Non-pigmented ciliary epithelial cell (primary cell): ENCODE measurements at regions not wholly inside any gene's neighbourhood (a gene's known extent, or its start where the extent isn't known, plus 50 kb on each side); places are given as distances from the start of the nearest gene placed in this dataset.

Experiments used
- DNase-seq: peaks from one replicate; pipeline ENCODE4 v3.0.0-alpha.2; 2010; ENCODE audit warnings: low read depth

GRCh38 chr6:22467645-22468044, 101.7 kb upstream of the HDGFL1 start:
- DNase-seq = no peak

DNA sequence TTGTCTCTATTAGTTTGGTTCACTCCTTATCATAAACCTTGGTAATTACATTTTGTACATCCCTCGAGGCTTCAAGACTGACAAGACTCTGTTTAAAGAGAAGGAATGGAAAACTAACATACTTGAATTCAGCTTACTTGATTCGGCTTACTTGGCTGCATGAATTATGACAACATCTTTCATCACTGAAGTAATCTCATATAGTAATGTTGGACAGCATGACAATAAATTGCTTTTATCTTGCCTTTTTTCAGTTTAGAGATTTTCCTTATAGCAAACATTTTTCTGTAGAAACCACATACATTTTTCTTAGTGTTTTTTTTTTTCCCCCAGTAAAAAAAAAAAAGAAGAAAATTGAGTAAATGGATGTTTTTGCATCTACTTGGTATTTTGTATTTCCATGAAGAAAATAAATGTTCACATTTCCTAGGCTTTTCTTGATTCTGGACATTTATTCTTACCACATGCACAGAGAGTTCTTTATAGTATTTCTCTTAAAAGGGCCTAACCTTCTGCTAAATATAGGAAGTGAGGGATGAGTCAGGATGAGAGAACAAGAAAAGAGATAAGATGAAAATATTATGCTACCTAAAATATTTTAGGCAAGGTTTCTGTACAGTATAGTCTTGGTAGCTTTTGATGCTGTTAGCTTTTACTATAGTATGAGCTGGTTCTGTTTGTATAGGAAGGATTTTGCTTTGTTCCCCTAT, 101.0 kb upstream of the HDGFL1 start:
- no peak for DNase-seq

- DNase-seq = no peak
These were observed 98.8 kb upstream of the HDGFL1 start for GRCh38 chr6:22470454-22471131.

GRCh38 chr6:22471132-22471690, 98.2 kb upstream of the HDGFL1 start:
- DNase-seq = no peak

DNA sequence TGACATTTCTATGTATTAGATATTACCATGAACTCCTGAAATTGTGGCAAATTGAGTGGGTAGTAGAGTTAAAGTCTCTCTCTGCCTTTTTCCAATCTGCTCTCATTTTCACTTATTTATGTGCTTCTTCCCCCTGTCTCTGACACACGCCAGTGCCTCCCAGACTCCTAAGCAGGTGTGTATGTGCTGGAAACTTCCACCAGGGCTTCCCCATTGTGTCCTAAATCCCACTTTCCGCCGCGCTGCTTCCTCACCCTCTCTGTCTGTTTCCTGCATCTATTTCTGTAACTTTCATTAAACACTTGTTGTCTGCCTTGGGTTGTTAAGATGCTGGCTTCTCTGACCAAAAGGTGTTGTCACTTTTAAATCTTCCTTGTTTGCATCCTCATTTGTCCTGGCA, 97.6 kb upstream of the HDGFL1 start:
- no peak for DNase-seq

GRCh38 chr6:22473991-22474682, 95.2 kb upstream of the HDGFL1 start:
- no peak for DNase-seq

- no peak for DNase-seq
These were observed 92.5 kb upstream of the HDGFL1 start for GRCh38 chr6:22476811-22477390.

- no peak for DNase-seq
These were observed 72.1 kb upstream of the HDGFL1 start for GRCh38 chr6:22497276-22497675.

DNA sequence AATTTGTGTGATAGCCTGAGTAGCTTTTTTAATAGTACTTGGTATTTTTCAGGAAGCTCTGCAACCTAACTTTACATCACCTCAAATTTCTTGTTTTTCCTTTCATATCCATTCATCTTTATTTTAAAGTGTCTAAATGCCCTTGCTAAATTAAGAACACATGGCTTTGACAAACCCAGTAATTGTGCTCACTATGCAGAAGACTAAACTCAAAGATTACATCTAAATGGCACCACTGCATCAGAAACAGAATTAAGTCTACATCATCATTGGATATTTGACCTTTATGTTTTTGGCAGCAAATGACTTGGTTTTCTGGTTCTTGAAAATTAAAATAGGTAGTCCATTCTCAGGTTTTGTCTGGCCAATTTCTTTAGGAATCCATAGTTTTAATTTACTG, 69.6 kb upstream of the HDGFL1 start:
- DNase-seq = no peak

DNA sequence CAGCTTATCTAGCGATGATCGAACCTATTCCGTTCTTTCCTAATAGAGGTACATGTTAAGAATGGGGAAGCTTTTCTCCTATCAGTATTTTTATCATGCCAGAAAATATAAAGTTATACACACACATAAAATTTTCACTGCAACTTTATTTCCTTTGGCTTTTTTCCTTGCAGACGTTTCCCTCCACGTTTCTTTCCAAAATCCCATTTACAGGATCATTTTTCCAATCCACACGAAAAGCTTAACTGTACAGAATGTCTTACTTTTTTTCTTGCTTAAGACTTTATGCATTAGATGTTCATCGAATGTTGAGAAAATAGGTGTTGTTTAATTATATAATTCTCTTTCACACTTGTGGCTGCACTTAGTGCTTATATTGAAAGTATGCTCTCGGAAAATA, 62.9 kb upstream of the HDGFL1 start:
- no peak for DNase-seq

DNA sequence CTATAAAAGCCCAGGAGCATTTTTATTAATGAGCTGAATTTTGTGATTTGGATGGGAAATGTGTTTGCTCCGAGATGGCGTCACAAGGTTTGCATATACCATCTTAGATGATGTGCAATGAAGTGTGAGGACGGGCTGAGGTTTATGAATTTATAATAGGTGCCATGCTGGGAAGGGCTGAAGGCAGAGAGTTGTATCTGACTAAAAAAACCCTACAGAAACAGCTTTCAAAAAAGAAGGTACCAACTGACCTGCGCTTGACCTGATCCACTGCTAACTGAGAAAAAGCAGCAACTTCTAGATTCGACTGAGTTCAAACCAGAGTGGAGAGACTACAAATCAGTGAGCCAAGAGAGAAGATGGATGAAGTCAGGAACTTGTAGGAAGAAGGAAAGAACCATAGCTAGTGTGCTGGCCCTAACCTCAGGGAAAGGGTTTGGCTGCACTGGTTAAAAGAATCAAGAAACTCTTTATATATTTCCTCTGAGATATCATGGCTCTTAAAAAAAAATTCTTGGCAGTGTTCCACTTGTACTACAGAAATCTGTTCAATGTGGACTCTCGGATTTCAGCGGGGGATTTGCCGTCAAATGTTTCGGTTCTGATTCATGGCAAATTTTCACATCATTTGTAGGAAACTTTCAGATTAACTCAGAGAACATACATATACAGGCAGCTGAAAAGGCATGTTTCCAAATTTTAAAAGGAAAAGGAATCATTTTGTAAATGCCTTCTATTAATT, 56.5 kb upstream of the HDGFL1 start:
- peak; percentile 60 for DNase-seq

DNA sequence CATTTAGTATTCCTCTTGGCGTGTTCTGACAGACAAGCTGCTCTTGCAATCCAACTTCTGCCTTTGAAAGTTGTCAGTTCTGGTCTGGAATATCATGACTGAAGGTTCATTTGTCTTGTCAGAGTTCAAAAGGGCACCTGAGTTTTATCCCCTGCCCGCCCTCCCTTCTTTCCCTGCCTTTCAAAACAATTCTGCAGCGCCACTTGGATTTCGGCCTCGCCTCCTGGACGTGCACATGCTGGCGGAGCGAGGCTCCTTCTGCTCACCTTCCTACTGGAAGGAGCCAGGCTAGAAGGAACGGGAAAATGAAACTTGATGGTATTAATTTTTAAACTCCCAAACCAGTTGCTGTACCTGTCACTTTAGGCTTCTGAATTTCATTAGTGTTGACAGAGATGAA, 55.7 kb upstream of the HDGFL1 start:
- DNase-seq = no peak

DNA sequence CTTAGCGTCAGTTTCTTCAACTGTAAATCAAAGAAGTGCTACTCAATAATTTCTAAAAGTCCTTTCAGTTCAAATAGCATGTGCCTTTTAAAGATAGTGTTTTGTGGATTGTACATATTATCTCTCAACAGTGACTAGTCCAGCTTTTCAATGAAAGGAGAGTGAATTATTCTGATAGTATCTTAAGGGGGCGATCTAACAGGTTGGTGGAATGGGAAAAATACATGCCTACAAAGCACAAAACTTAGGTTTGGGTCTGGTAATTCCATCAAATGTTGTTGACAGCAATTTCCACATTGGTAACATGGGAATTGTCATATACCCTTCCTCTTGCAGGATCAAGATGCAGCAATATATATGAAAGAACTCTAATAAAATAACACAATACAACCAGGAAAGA, 50.1 kb upstream of the HDGFL1 start:
- no peak for DNase-seq
